H1 (cell line): ENCODE measurements at regions not wholly inside any gene's neighbourhood (a gene's known extent, or its start where the extent isn't known, plus 50 kb on each side); places are given as distances from the start of the nearest gene placed in this dataset.

Experiments used
- CTCF ChIA-PET: fragments of 300-600 bp; sonication (Branson Sonifier 250); formaldehyde crosslinking; loops from one replicate; lab custom pipeline; 2021; ENCODE audit not compliant: partially characterized antibody; lab: Charles Lee
- POLR2A ChIA-PET: fragments of 300-600 bp; sonication (Branson Sonifier 250); formaldehyde crosslinking; loops from one replicate; lab custom pipeline; 2021; ENCODE audit warnings: inconsistent platforms; ENCODE audit not compliant: partially characterized antibody; lab: Charles Lee
- DNase-seq, 2 experiments: peaks; one replicate each; pipeline versions ENCODE4 v3.0.0 to v3.0.0-alpha.2; 2010 to 2022; ENCODE audit warnings: low spot score in 2 of 2, low read depth in 1 of 2, mixed read lengths in 1 of 2
- FAIRE-seq: peaks from 2 replicates; lab custom pipeline; 2011; peaks lifted over from hg19 to GRCh38; lab: Jason Lieb, UNC
- H2AFZ ChIP-seq: 2 replicates; pipeline ENCODE4 v1.8.1; 2012; ENCODE audit warnings: low read length, inconsistent platforms
- H2AK5ac ChIP-seq: 2 replicates; pipeline ENCODE4 v1.6.1; 2013; ENCODE audit warnings: low read depth, low read length
- H2BK120ac ChIP-seq: replicated peaks from 2 replicates; pipeline ENCODE3; 2013; ENCODE audit warnings: low read depth, low read length, inconsistent platforms
- H2BK12ac ChIP-seq: 2 replicates; pipeline ENCODE4 v1.6.1; 2013; ENCODE audit warnings: low read depth, low read length
- H2BK15ac ChIP-seq: 2 replicates; pipeline ENCODE4 v1.6.1; 2013; ENCODE audit warnings: low read length
- H2BK20ac ChIP-seq: 2 replicates; pipeline ENCODE4 v1.6.1; 2013; ENCODE audit warnings: low read length
- H2BK5ac ChIP-seq: 2 replicates; pipeline ENCODE4 v1.6.1; 2013; ENCODE audit warnings: low read depth, low read length
- H3K14ac ChIP-seq: 2 replicates; pipeline ENCODE4 v1.6.1; 2013; ENCODE audit warnings: inconsistent platforms; ENCODE audit not compliant: insufficient read length
- H3K18ac ChIP-seq: 2 replicates; pipeline ENCODE4 v1.6.1; 2013; ENCODE audit warnings: low read length; ENCODE audit errors: extremely low read depth
- H3K23ac ChIP-seq: 2 replicates; pipeline ENCODE4 v1.6.1; 2013; ENCODE audit warnings: inconsistent platforms; ENCODE audit not compliant: insufficient read length
- H3K23me2 ChIP-seq: 2 replicates; pipeline ENCODE4 v1.6.1; 2013; ENCODE audit warnings: low read depth, low read length
- H3K27ac ChIP-seq: 2 replicates; pipeline ENCODE4 v1.6.1; 2011; ENCODE audit warnings: low read depth, low read length, inconsistent platforms
- H3K27me3 ChIP-seq, 4 experiments: replicated peaks in 1 of 4; 1 replicate in 1 of 4; 2 replicates in 3 of 4; pipeline versions ENCODE4 v1.6.1 to v1.8.1; 2011 to 2013; ENCODE audit warnings: low read length in 3 of 4, mild to moderate bottlenecking in 3 of 4, inconsistent platforms in 2 of 4, mixed read lengths in 2 of 4, moderate library complexity in 1 of 4; ENCODE audit not compliant: control insufficient read depth in 3 of 4, insufficient read depth in 3 of 4; ENCODE audit errors: extremely low read depth in 1 of 4
- H3K36me3 ChIP-seq, 4 experiments: 2 replicates each; pipeline versions ENCODE4 v1.6.1 to v1.8.1; 2011 to 2013; ENCODE audit warnings: mild to moderate bottlenecking in 4 of 4, low read length in 3 of 4, moderate library complexity in 2 of 4, control low read depth in 1 of 4, inconsistent platforms in 1 of 4; ENCODE audit not compliant: insufficient read depth in 4 of 4, control insufficient read depth in 2 of 4
- H3K4ac ChIP-seq: replicated peaks from 2 replicates; pipeline ENCODE3; 2013; ENCODE audit warnings: low read length, low read depth, mixed read lengths, inconsistent platforms; ENCODE audit not compliant: insufficient read length
- H3K4me1 ChIP-seq, 4 experiments: replicated peaks in 1 of 4; 1 replicate in 1 of 4; 2 replicates in 3 of 4; pipeline versions ENCODE4 v1.6.1 to v1.8.1; 2011 to 2013; ENCODE audit warnings: low read length in 3 of 4, inconsistent platforms in 2 of 4, mixed read lengths in 1 of 4; ENCODE audit not compliant: insufficient read depth in 4 of 4, control insufficient read depth in 3 of 4
- H3K4me2 ChIP-seq, 2 experiments: 2 replicates each; pipeline versions ENCODE4 v1.6.1 to v1.8.1; 2011 to 2013; ENCODE audit warnings: low read depth in 2 of 2, low read length in 2 of 2, control low read depth in 1 of 2, inconsistent platforms in 1 of 2, mild to moderate bottlenecking in 1 of 2; ENCODE audit not compliant: insufficient read depth in 1 of 2
- H3K4me3 ChIP-seq, 4 experiments: fragments of 200-600, 300-600 bp in 1 of 4; sonication (generic), shearing (Covaris generic), sonication (Bioruptor Twin) in 1 of 4; 2 replicates each; pipeline versions ENCODE4 v1.5.1 to v1.8.1; 2011 to 2016; ENCODE audit warnings: low read length in 4 of 4, low read depth in 3 of 4, control low read depth in 2 of 4, inconsistent platforms in 2 of 4, mild to moderate bottlenecking in 2 of 4, mixed read lengths in 1 of 4, moderate library complexity in 1 of 4; ENCODE audit not compliant: insufficient read depth in 2 of 4; ENCODE audit errors: extremely low read depth in 1 of 4
- H3K56ac ChIP-seq: replicated peaks from 2 replicates; pipeline ENCODE3; 2013; ENCODE audit warnings: low read depth, mild to moderate bottlenecking, mixed read lengths, low read length, inconsistent platforms; ENCODE audit not compliant: insufficient read length
- H3K79me1 ChIP-seq: 2 replicates; pipeline ENCODE4 v1.6.1; 2013; ENCODE audit warnings: low read depth, low read length, control low read depth
- H3K79me2 ChIP-seq, 2 experiments: 2 replicates each; pipeline versions ENCODE4 v1.6.1 to v1.8.1; 2012 to 2013; ENCODE audit warnings: low read length in 2 of 2, mild to moderate bottlenecking in 2 of 2, inconsistent platforms in 1 of 2; ENCODE audit not compliant: insufficient read depth in 2 of 2, control insufficient read depth in 1 of 2
- H3K9ac ChIP-seq, 4 experiments: replicated peaks in 1 of 4; 1 replicate in 1 of 4; 2 replicates in 3 of 4; pipeline versions ENCODE4 v1.6.1 to v1.8.1; 2011 to 2013; ENCODE audit warnings: low read depth in 3 of 4, low read length in 3 of 4, control low read depth in 2 of 4, mild to moderate bottlenecking in 2 of 4, moderate library complexity in 2 of 4, inconsistent platforms in 1 of 4; ENCODE audit errors: extremely low read depth in 1 of 4
- H3K9me3 ChIP-seq, 2 experiments: 2 replicates each; pipeline versions ENCODE4 v1.6.1 to v1.8.1; 2012 to 2013; ENCODE audit warnings: mild to moderate bottlenecking in 2 of 2, moderate library complexity in 2 of 2, control low read depth in 1 of 2, inconsistent platforms in 1 of 2, low read depth in 1 of 2, low read length in 1 of 2, mixed read lengths in 1 of 2; ENCODE audit not compliant: insufficient read depth in 2 of 2
- H4K20me1 ChIP-seq, 2 experiments: replicated peaks in 1 of 2; 2 replicates each; pipeline versions ENCODE3 to v1.8.1; 2011 to 2013; ENCODE audit warnings: inconsistent platforms in 2 of 2, low read length in 2 of 2, mild to moderate bottlenecking in 1 of 2; ENCODE audit not compliant: insufficient read depth in 2 of 2, control insufficient read depth in 1 of 2
- H4K5ac ChIP-seq: 2 replicates; pipeline ENCODE4 v1.6.1; 2013; ENCODE audit warnings: low read length, low read depth, mixed read lengths, inconsistent platforms; ENCODE audit not compliant: insufficient read length
- H4K8ac ChIP-seq: 2 replicates; pipeline ENCODE4 v1.8.0; 2013; ENCODE audit warnings: mild to moderate bottlenecking, moderate library complexity, low read length, inconsistent platforms; ENCODE audit not compliant: insufficient read depth; ENCODE audit errors: extremely low read depth
- H4K91ac ChIP-seq: replicated peaks from 2 replicates; pipeline ENCODE3; 2013; ENCODE audit warnings: low read length, mixed read lengths, inconsistent platforms; ENCODE audit not compliant: insufficient read length
- CEBPB ChIP-seq: IDR thresholded peaks from 2 replicates; pipeline ENCODE4 v1.6.1; 2012; ENCODE audit warnings: low read depth, low read length
- EGR1 ChIP-seq: IDR thresholded peaks from 2 replicates; pipeline ENCODE4 v1.6.1; 2011; ENCODE audit warnings: low read depth, low read length, borderline replicate concordance
- RFX5 ChIP-seq: IDR thresholded peaks from 2 replicates; pipeline ENCODE4 v1.6.1; 2011; ENCODE audit warnings: low read depth, low read length, improper control_type of control experiment, borderline replicate concordance
- ZNF274 ChIP-seq: IDR thresholded peaks from 2 replicates; pipeline ENCODE4 v1.7.0; 2012; ENCODE audit warnings: low read length, borderline replicate concordance; ENCODE audit errors: extremely low read depth
- WGBS, 2 experiments: shearing (Covaris generic) in 1 of 2; methylation state at CpG; one replicate each; pipeline versions ENCODE4 v1.1.6 to v1.1.7; 2013 to 2015; ENCODE audit warnings: low lambda C conversion rate in 2 of 2, mixed read lengths in 2 of 2, inconsistent platforms in 1 of 2, low coverage in 1 of 2, missing lambda C conversion rate in 1 of 2; ENCODE audit not compliant: insufficient replicate concordance in 2 of 2, insufficient coverage in 1 of 2, insufficient read length in 1 of 2; ENCODE audit errors: extremely low coverage in 1 of 2, missing lambda C conversion rate in 1 of 2; 5-methylcytosine and 5-hydroxymethylcytosine counted together

GRCh38 chr4:23165669-23166068, 472.9 kb downstream of the GBA3 start:
- Histone ChIP-seq H3K36me3 (no peaks in the 10 kb centered on the region), H3K23me2 (no peaks in the 10 kb centered on the region; the same call in 1 of the 2 replicates), H3K79me1 (no peaks in the 10 kb centered on the region), H3K9me3 (no peaks in the 10 kb centered on the region), H3K27ac (no peak overlapping the region)
- no peak for DNase-seq
- TF ChIP-seq EGR1 (no peak), RFX5 (no peak), CEBPB (peak; percentile 77; the same call in 1 of the 2 replicates), ZNF274 (no peak)
- TF ChIP-seq, all 59 proteins: peak for 1
- H3K4ac ChIP-seq = no peak overlapping the region
- no peak overlapping the region for H2BK15ac ChIP-seq
- no peak overlapping the region for H3K4me2 ChIP-seq
- no peak overlapping the region for H2BK12ac ChIP-seq
- H3K27me3 ChIP-seq = peaks cover 0 to 3% (median 0%) of the 10 kb centered on the region in 4 experiments; a peak in 1 of 7 replicates
- no peak overlapping the region for H3K4me3 ChIP-seq
- no peak overlapping the region for H2BK120ac ChIP-seq
- POLR2A ChIA-PET = no interaction called here
- no peak overlapping the region for H3K9ac ChIP-seq
- no peak overlapping the region for H4K91ac ChIP-seq
- no peak overlapping the region for H2BK20ac ChIP-seq
- peaks cover 0 to 6% (median 1%) of the 10 kb centered on the region in 4 experiments; a peak in 3 of 7 replicates for H3K4me1 ChIP-seq
- H4K8ac ChIP-seq = no peak overlapping the region
- no peak overlapping the region for H3K56ac ChIP-seq
- H3K79me2 ChIP-seq = no peaks in the 10 kb centered on the region
- 96% methylated on average over 1 of the region's 1 CpG; no CpG with 5 or more reads in 1 of the 2 experiments for WGBS, 2 experiments
- H4K20me1 ChIP-seq = no peaks in the 10 kb centered on the region
- H3K14ac ChIP-seq = no peak overlapping the region
- no peak for FAIRE-seq
- CTCF ChIA-PET = no interaction called here
- no peak overlapping the region for H2BK5ac ChIP-seq
- no peak overlapping the region for H3K23ac ChIP-seq
- no peak overlapping the region for H2AFZ ChIP-seq
- H2AK5ac ChIP-seq = no peak overlapping the region
- H4K5ac ChIP-seq = no peak overlapping the region
- H3K18ac ChIP-seq = no peak overlapping the region
